ENCODE measurements at regions not wholly inside any gene's neighbourhood (a gene's known extent, or its start where the extent isn't known, plus 50 kb on each side); places are given as distances from the start of the nearest gene placed in this dataset.

GRCh38 chr6:164453835-164454234 lies 855.6 kb downstream of the C6orf118 start:
- no peak for TF ChIP-seq FOXK2 (IDR thresholded peaks at IDR 0.05)
- no peak for TF ChIP-seq FOXA1 (IDR thresholded peaks at IDR 0.05)
- TF ChIP-seq BHLHE40 (IDR thresholded peaks at IDR 0.05; ENCODE audit: borderline replicate concordance): no peak
- TF ChIP-seq LEF1 (IDR thresholded peaks at IDR 0.05; ENCODE audit: borderline replicate concordance): no peak
- TF ChIP-seq SUZ12 (IDR thresholded peaks at IDR 0.05): no peak
- no peak for TF ChIP-seq NFRKB (IDR thresholded peaks at IDR 0.05)
- no peak for TF ChIP-seq SP1 (IDR thresholded peaks at IDR 0.05)
- no peak for TF ChIP-seq ELF4 (IDR thresholded peaks at IDR 0.05)
- no peak for TF ChIP-seq TARDBP (IDR thresholded peaks at IDR 0.05)
- no peak for TF ChIP-seq FOXM1 (IDR thresholded peaks at IDR 0.05; ENCODE audit: borderline replicate concordance)
- TF ChIP-seq HDGF (IDR thresholded peaks at IDR 0.05; ENCODE audit: borderline replicate concordance): no peak
- TF ChIP-seq ZNF384 (IDR thresholded peaks at IDR 0.05): no peak

Data from HEK293T (cell line).